GM12878 (cell line): ENCODE measurements at regions not wholly inside any gene's neighbourhood (a gene's known extent, or its start where the extent isn't known, plus 50 kb on each side); places are given as distances from the start of the nearest gene placed in this dataset.

ENCODE experiments used
- ATAC-seq: fragments of 200-7000 bp; cut with Tn5 transposase; 3 replicates; pipeline ENCODE4 v1.9.1; 2020; ENCODE audit warnings: mild to moderate bottlenecking, moderate library complexity
- BruUV-seq: library from RNA; stranded (reverse); fragments of 400-500 nt; replicated peaks from 2 replicates; lab custom pipeline; 2021; lab: Mats Ljungman, UMichigan
- CTCF ChIA-PET: fragments of 300-600 bp; sonication (Branson Sonifier 250); formaldehyde crosslinking; extraction: SDS; loops from one replicate; lab custom pipeline; 2021; ENCODE audit warnings: inconsistent platforms; lab: Yijun Ruan, JAX
- POLR2A ChIA-PET: fragments of 350-600 bp; formaldehyde crosslinking; extraction: SDS; loops from one replicate; lab custom pipeline; 2021; ENCODE audit warnings: inconsistent platforms; lab: Charles Lee
- RAD21 ChIA-PET: fragments of 300-600 bp; sonication (Branson Sonifier 250); formaldehyde crosslinking; loops from one replicate; lab custom pipeline; 2023; ENCODE audit warnings: antibody characterized with exemption; ENCODE audit not compliant: unreplicated experiment; lab: Charles Lee
- SMC1A ChIA-PET: fragments of 300-600 bp; sonication (Branson Sonifier 250); formaldehyde crosslinking; loops from one replicate; lab custom pipeline; 2023; ENCODE audit not compliant: unreplicated experiment, uncharacterized antibody; lab: Charles Lee
- DNase-seq: peaks from one replicate; pipeline ENCODE4 v3.0.0-alpha.2; 2011; ENCODE audit warnings: low read depth, low spot score
- FAIRE-seq: peaks from 3 replicates; lab custom pipeline; 2011; peaks lifted over from hg19 to GRCh38; lab: Jason Lieb, UNC
- H2AFZ ChIP-seq: 2 replicates; pipeline ENCODE4 v1.6.0; 2011; ENCODE audit warnings: low read depth, low read length, control low read depth; ENCODE audit not compliant: control insufficient read depth
- H3K27ac ChIP-seq: 2 replicates; pipeline ENCODE4 v1.5.1; 2011; ENCODE audit warnings: control low read depth; ENCODE audit not compliant: control insufficient read depth, insufficient read depth
- H3K27me3 ChIP-seq, 2 experiments: replicated peaks in 1 of 2; 2 replicates each; pipeline versions ENCODE4 v1.6.0 to v1.6.1; 2011; ENCODE audit warnings: low read length in 1 of 2; ENCODE audit not compliant: control insufficient read depth in 2 of 2, insufficient read depth in 2 of 2
- H3K36me3 ChIP-seq, 2 experiments: 2 replicates each; pipeline ENCODE4 v1.5.1; 2011; ENCODE audit warnings: low read length in 1 of 2; ENCODE audit not compliant: control insufficient read depth in 2 of 2, insufficient read depth in 2 of 2
- H3K4me1 ChIP-seq: 2 replicates; pipeline ENCODE4 v1.6.1; 2011; ENCODE audit warnings: mild to moderate bottlenecking, low read length, moderate library complexity, mixed read lengths; ENCODE audit not compliant: control insufficient read depth, insufficient read depth
- H3K4me2 ChIP-seq: 2 replicates; pipeline ENCODE4 v1.6.0; 2011; ENCODE audit warnings: control low read depth; ENCODE audit not compliant: control insufficient read depth, insufficient read depth
- H3K4me3 ChIP-seq: fragments of 200-600 bp; sonication (generic); 2 replicates; pipeline ENCODE4 v1.5.1; 2016
- H3K79me2 ChIP-seq: 2 replicates; pipeline ENCODE4 v1.6.0; 2011; ENCODE audit warnings: low read length; ENCODE audit not compliant: control insufficient read depth, insufficient read depth
- H3K9ac ChIP-seq: 2 replicates; pipeline ENCODE4 v1.8.0; 2011; ENCODE audit warnings: low read length, control low read depth, mixed read lengths; ENCODE audit not compliant: control insufficient read depth, insufficient read depth
- H3K9me3 ChIP-seq: replicated peaks from 3 replicates; pipeline ENCODE4 v1.5.1; 2011; ENCODE audit warnings: mild to moderate bottlenecking, low read length; ENCODE audit not compliant: control insufficient read depth, insufficient read depth
- H4K20me1 ChIP-seq: 2 replicates; pipeline ENCODE4 v1.6.0; 2011; ENCODE audit not compliant: control insufficient read depth, insufficient read depth
- ETV6 ChIP-seq, 2 experiments: fragments of 450-650 bp in 1 of 2; IDR thresholded peaks in 1 of 2; conservative IDR thresholded peaks in 1 of 2; 2 replicates each; pipeline ENCODE4 v1.6.1; 2014; ENCODE audit warnings: antibody characterized with exemption in 1 of 2, borderline replicate concordance in 1 of 2, low read depth in 1 of 2, mild to moderate bottlenecking in 1 of 2, moderate library complexity in 1 of 2
- KDM1A ChIP-seq: fragments of 200-600 bp; sonication (generic); IDR thresholded peaks from 2 replicates; pipeline ENCODE4 v1.6.1; 2016; ENCODE audit warnings: borderline replicate concordance
- MXI1 ChIP-seq: fragments of 150-350 bp; IDR thresholded peaks from 2 replicates; pipeline ENCODE4 v1.6.1; 2011; ENCODE audit warnings: low read depth, mild to moderate bottlenecking, inconsistent platforms, low read length, improper control_type of control experiment
- NR2C2 ChIP-seq: IDR thresholded peaks from 2 replicates; pipeline ENCODE4 v1.6.1; 2011; ENCODE audit warnings: borderline replicate concordance, low read depth; ENCODE audit not compliant: control insufficient read depth, insufficient read length
- WRNIP1 ChIP-seq: IDR thresholded peaks from 2 replicates; pipeline ENCODE4 v1.6.1; 2011; ENCODE audit warnings: low read depth, low read length, improper control_type of control experiment, borderline replicate concordance
- WGBS: methylation state at CpG from one replicate; pipeline ENCODE4 v1.1.6; 2016; ENCODE audit warnings: low lambda C conversion rate; ENCODE audit not compliant: insufficient replicate concordance, insufficient coverage; ENCODE audit errors: missing lambda C conversion rate; 5-methylcytosine and 5-hydroxymethylcytosine counted together
- in situ Hi-C: fragments of 300-500 bp; cut with MboI; formaldehyde crosslinking; loops from 9 replicates; pipeline ENCODE4 v1.14.3; 2018; ENCODE audit warnings: mixed read lengths
- intact Hi-C: fragments of 100-400 bp; cut with micrococcal nuclease; formaldehyde crosslinking; loops from one replicate; pipeline ENCODE4 v1.14.2; 2022; ENCODE audit not compliant: unreplicated experiment
- TF ChIP-seq, protein P1 (sequence below), 3 experiments: IDR thresholded peaks in 2 of 3; conservative IDR thresholded peaks in 1 of 3; 2 replicates each; pipeline ENCODE4 v1.5.1; 2011; ENCODE audit warnings: low read depth in 3 of 3, low read length in 3 of 3, mild to moderate bottlenecking in 3 of 3, control low read depth in 2 of 3, moderate library complexity in 2 of 3, inconsistent platforms in 1 of 3, mixed read lengths in 1 of 3; ENCODE audit not compliant: control insufficient read depth in 2 of 3, insufficient read depth in 1 of 3; ENCODE audit errors: extremely low read depth in 1 of 3
- TF ChIP-seq, protein P2 (sequence below): IDR thresholded peaks from 2 replicates; pipeline ENCODE4 v1.6.1; 2012; ENCODE audit warnings: low read depth, low read length, improper control_type of control experiment
- TF ChIP-seq, protein P3 (sequence below): fragments of 450-650 bp; IDR thresholded peaks from 2 replicates; pipeline ENCODE4 v1.6.1; 2018; ENCODE audit warnings: mild to moderate bottlenecking, low read depth, moderate library complexity; ENCODE audit not compliant: partially characterized antibody

DNA sequence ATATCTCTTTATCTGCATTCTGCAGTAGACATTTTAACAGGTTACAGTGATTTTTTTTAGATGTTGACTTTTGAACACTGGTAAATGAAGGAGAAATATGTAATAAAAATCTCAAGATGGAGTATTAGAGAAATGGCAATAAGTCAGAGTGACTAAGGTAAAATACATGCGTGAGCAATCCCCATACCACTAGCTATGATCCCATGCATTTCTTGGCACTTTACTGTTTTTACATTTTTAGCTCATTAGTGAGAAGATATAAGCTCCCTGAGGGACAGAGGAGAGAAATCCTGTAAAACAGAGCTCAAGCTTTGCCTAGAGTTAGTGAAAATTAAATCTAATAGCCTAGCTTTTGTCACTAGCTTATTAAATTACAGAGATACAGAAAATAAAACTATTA lies 181.9 kb upstream of the TRPM3 start:
- H3K27ac ChIP-seq = no peak overlapping the region
- H3K9me3 ChIP-seq = no peaks in the 10 kb centered on the region
- BruUV-seq = no TSS peak
- intact Hi-C loops (no loop called here), in situ Hi-C loops (no loop called here)
- no peaks in the 10 kb centered on the region for H3K27me3 ChIP-seq
- ChIA-PET RAD21 (interaction anchor here (1.7 kb wide), 1 partner anchor 15 kb away, joined by 5 read pairs; no protein-coding TSS in a partner anchor), POLR2A (no interaction called here), CTCF (interaction anchor here (1.9 to 3.8 kb wide), 2 partner anchors 15 to 18 kb away, joined by 5 to 16 read pairs; no protein-coding TSS in a partner anchor), SMC1A (interaction anchor here (1.0 to 3.4 kb wide), 5 partner anchors 9 to 63 kb away, joined by 3 to 15 read pairs (median 5); no protein-coding TSS in a partner anchor)
- no peak overlapping the region for H3K4me3 ChIP-seq
- no peak for FAIRE-seq
- no peak for DNase-seq
- H4K20me1 ChIP-seq = no peaks in the 10 kb centered on the region
- no peak overlapping the region for H2AFZ ChIP-seq
- no peak overlapping the region for H3K9ac ChIP-seq
- ATAC-seq = no peak
- 100% methylated on average over 1 of the region's 1 CpG for WGBS
- H3K4me1 ChIP-seq = no peaks in the 10 kb centered on the region; the same call in 1 of the 2 replicates
- no peak overlapping the region for H3K4me2 ChIP-seq
- H3K36me3 ChIP-seq = no peaks in the 10 kb centered on the region
- H3K79me2 ChIP-seq = no peaks in the 10 kb centered on the region
- TF ChIP-seq KDM1A = no peak
- TF ChIP-seq ETV6 (conservative IDR thresholded peaks at IDR 0.05 in 1 of 2, IDR thresholded peaks at IDR 0.05 in 1 of 2; ENCODE audit: borderline replicate concordance in 1 of 2, low read depth in 1 of 2) = no peak
- TF ChIP-seq, protein P1, sequence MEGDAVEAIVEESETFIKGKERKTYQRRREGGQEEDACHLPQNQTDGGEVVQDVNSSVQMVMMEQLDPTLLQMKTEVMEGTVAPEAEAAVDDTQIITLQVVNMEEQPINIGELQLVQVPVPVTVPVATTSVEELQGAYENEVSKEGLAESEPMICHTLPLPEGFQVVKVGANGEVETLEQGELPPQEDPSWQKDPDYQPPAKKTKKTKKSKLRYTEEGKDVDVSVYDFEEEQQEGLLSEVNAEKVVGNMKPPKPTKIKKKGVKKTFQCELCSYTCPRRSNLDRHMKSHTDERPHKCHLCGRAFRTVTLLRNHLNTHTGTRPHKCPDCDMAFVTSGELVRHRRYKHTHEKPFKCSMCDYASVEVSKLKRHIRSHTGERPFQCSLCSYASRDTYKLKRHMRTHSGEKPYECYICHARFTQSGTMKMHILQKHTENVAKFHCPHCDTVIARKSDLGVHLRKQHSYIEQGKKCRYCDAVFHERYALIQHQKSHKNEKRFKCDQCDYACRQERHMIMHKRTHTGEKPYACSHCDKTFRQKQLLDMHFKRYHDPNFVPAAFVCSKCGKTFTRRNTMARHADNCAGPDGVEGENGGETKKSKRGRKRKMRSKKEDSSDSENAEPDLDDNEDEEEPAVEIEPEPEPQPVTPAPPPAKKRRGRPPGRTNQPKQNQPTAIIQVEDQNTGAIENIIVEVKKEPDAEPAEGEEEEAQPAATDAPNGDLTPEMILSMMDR (IDR thresholded peaks at IDR 0.05 in 2 of 3, conservative IDR thresholded peaks at IDR 0.05 in 1 of 3; ENCODE audit: control insufficient read depth in 2 of 3, extremely low read depth in 1 of 3, insufficient read depth in 1 of 3, low read depth in 3 of 3, low read length in 3 of 3) = no peak
- no peak for TF ChIP-seq WRNIP1
- TF ChIP-seq MXI1 = no peak
- TF ChIP-seq NR2C2 = no peak
- TF ChIP-seq, protein P2, sequence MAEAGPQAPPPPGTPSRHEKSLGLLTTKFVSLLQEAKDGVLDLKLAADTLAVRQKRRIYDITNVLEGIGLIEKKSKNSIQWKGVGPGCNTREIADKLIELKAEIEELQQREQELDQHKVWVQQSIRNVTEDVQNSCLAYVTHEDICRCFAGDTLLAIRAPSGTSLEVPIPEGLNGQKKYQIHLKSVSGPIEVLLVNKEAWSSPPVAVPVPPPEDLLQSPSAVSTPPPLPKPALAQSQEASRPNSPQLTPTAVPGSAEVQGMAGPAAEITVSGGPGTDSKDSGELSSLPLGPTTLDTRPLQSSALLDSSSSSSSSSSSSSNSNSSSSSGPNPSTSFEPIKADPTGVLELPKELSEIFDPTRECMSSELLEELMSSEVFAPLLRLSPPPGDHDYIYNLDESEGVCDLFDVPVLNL = no peak
- TF ChIP-seq, protein P3, sequence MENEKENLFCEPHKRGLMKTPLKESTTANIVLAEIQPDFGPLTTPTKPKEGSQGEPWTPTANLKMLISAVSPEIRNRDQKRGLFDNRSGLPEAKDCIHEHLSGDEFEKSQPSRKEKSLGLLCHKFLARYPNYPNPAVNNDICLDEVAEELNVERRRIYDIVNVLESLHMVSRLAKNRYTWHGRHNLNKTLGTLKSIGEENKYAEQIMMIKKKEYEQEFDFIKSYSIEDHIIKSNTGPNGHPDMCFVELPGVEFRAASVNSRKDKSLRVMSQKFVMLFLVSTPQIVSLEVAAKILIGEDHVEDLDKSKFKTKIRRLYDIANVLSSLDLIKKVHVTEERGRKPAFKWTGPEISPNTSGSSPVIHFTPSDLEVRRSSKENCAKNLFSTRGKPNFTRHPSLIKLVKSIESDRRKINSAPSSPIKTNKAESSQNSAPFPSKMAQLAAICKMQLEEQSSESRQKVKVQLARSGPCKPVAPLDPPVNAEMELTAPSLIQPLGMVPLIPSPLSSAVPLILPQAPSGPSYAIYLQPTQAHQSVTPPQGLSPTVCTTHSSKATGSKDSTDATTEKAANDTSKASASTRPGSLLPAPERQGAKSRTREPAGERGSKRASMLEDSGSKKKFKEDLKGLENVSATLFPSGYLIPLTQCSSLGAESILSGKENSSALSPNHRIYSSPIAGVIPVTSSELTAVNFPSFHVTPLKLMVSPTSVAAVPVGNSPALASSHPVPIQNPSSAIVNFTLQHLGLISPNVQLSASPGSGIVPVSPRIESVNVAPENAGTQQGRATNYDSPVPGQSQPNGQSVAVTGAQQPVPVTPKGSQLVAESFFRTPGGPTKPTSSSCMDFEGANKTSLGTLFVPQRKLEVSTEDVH = no peak
